ENCODE measurements at regions not wholly inside any gene's neighbourhood (a gene's known extent, or its start where the extent isn't known, plus 50 kb on each side); places are given as distances from the start of the nearest gene placed in this dataset.

DNA sequence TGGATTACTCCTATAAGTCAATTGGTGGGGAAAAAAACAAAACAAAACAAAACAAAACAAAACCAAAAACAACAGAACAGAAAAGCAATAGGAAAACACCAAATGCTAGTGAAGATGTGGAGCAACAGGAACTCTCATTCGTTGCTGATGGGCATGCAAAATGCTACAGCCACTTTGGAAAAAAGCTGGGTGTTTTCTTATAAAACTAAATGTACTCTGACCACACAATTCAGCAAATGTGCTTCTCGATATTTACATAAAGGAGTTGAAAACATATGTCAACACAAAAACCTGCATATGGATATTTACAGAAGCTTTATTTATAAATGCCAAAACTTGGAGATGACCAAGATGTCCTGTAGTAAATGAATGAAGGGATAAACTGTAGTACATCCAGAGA, 703.6 kb upstream of the FAM241A start:
- TF ChIP-seq, protein P1, sequence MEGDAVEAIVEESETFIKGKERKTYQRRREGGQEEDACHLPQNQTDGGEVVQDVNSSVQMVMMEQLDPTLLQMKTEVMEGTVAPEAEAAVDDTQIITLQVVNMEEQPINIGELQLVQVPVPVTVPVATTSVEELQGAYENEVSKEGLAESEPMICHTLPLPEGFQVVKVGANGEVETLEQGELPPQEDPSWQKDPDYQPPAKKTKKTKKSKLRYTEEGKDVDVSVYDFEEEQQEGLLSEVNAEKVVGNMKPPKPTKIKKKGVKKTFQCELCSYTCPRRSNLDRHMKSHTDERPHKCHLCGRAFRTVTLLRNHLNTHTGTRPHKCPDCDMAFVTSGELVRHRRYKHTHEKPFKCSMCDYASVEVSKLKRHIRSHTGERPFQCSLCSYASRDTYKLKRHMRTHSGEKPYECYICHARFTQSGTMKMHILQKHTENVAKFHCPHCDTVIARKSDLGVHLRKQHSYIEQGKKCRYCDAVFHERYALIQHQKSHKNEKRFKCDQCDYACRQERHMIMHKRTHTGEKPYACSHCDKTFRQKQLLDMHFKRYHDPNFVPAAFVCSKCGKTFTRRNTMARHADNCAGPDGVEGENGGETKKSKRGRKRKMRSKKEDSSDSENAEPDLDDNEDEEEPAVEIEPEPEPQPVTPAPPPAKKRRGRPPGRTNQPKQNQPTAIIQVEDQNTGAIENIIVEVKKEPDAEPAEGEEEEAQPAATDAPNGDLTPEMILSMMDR (IDR thresholded peaks at IDR 0.05; ENCODE audit: extremely low read depth in 1 of 2, insufficient read depth in 1 of 2, low read depth in 1 of 2, low read length in 2 of 2), result no peak
- TF ChIP-seq MYC (IDR thresholded peaks at IDR 0.05; ENCODE audit: low read depth, low read length), result no peak
- no peak for TF ChIP-seq FOS (IDR thresholded peaks at IDR 0.05; ENCODE audit: borderline replicate concordance, insufficient read depth, low read length)
- TF ChIP-seq POLR2AphosphoS5 (IDR thresholded peaks at IDR 0.05; ENCODE audit: insufficient read depth, low read depth, low read length), result no peak
- TF ChIP-seq JUN (IDR thresholded peaks at IDR 0.05; ENCODE audit: borderline replicate concordance, insufficient read depth, insufficient read length, low read depth), result no peak
- TF ChIP-seq POLR2A (IDR thresholded peaks at IDR 0.05; ENCODE audit: low read depth, low read length), result no peak

All from endothelial cell of umbilical vein (primary cell).